NCI-H446 (cell line): ENCODE measurements at regions not wholly inside any gene's neighbourhood (a gene's known extent, or its start where the extent isn't known, plus 50 kb on each side); places are given as distances from the start of the nearest gene placed in this dataset.

ENCODE experiments used
- DNase-seq, 2 experiments: peaks; one replicate each; lab custom pipeline; 2025; lab: John Stamatoyannopoulos, UW

DNA sequence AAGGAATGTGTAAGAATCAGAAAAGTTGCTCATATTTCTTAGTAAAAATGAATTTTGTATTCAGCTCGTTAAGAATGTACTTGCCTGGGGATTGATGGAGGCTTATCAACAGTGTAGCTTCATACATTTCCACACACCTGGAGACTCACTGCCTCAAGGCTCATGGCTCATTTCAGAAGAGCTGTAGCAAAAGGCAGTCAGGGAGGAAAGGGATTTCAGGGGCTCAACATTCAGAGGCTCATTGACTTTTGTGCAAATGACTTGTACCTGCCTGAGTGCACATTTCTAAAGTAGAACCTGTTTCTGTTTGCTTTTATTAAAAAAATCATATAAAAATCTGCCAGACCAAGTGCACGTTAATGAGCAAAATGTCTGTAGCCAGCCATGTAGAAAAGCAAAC lies 304.4 kb downstream of the KCNS3 start:
- DNase-seq, result no peak

DNA sequence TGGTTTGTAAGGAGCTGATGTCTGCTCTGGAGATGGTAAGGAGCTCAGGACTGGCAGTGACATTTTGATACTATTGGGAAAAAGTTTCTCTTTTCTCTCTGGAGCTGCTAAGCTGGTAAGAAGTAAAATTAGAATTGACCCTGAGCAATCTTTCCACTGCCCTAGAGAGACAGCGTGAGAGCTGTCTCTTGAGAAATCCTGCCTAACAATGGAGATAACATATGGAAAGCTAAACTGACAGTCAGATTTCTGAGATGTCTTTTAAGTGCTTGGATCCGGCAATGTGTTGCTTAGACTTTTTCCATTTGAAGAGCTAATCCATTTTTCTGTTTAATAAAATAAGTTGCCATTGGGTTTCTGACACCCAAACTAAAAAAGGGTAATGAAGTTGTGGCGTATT lies 302.4 kb downstream of the KCNS3 start:
- no peak for DNase-seq

DNA sequence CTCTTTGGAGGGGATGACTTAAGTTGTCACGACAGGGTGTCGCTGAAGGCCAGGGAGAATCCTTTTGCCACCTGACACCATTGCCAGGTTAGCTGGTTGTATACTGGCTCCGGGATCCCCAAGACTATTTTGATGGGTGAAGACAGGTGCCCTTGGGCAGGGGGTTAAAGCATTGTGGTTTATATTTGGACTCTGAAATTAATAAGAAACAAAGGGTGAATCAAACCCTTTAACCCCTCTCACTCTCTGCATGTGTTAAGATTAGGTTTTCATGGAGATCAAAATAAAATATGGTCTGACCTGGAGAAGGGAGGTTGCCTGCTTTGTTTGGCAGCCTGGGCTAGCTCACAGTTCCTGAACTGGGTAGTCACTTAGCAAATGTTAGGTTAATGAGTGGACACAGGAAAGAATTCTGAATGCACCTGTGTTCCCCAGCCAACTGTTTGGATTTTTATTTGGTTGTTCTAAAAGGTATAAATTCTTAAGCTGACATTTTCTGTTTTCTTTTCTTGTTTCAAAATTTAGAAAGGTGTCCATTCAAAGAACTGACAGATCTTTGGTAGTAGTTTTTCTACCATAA lies 301.7 kb downstream of the KCNS3 start:
- no peak for DNase-seq

DNA sequence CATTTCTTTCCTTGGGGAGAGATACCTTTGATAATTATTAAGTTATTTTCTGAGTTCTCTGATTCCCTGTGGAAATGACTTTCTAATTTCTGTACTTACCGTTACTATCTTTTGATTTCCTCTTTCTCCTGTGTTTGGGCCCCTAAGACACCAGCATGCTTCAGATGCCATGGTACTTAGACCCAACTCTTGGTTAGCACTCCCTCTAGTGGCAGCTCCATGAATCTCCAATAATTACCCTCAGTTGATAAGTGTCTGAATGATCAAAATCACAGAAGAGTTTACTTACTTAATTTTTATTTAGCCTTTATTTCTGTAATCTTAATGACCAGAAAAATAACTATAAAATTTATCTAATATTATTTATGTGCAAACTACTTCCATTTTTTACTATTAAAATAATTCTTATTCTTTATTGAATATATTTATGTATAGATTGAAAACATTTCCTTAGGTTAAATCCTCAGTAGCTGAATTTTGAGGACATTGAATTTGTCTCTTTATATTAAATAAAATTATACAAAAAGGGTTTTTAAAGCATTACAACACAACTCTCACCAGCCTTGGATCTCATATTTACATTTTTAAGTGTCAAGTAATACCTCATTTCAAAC lies 300.4 kb downstream of the KCNS3 start:
- DNase-seq, result peak; percentile 36 to 77

DNA sequence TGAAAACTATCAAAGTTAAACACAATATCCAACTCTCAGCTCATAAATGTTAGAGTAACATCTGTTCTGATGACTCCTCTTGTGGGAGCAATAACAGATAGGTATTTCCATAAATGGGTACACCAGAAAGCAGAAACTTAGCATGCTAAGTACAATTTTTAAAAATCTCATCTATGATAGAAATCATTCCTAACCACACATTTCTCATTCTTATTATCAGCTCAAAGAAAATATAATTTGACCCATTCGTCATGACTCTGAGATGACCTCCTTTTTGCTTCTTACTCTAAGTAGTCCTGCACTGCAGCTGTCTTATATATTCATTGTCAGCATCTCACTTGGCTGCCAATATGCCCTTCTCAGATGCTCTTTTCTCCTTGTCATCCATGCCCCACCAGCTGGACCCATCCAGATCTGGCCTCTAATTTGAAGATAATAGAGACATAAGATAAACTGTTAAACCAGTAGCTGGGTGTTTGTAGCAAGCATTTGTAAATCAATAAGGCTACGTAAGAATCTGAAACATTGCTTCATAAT lies 298.3 kb downstream of the KCNS3 start:
- no peak for DNase-seq

DNA sequence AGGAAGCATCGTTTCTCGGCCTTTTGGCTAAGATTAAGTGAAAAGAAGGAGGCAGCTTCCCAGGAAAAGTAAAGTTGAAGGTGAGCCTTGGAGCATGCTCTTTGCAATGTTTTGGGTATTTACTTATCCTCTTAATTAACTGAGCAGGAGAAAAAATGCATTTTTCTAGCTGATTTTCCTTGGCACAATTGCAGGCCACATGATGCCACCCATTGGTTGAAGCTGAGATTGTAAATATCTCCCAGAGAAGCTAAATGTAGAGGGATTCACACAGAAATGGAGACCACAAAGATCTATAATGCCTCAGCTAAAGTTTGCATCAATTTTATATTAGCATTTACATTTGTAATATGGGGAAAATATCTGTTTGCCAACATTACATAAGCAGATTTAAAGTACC lies 294.1 kb downstream of the KCNS3 start:
- DNase-seq, result peak in 1 of 2 experiments; percentile 16

DNA sequence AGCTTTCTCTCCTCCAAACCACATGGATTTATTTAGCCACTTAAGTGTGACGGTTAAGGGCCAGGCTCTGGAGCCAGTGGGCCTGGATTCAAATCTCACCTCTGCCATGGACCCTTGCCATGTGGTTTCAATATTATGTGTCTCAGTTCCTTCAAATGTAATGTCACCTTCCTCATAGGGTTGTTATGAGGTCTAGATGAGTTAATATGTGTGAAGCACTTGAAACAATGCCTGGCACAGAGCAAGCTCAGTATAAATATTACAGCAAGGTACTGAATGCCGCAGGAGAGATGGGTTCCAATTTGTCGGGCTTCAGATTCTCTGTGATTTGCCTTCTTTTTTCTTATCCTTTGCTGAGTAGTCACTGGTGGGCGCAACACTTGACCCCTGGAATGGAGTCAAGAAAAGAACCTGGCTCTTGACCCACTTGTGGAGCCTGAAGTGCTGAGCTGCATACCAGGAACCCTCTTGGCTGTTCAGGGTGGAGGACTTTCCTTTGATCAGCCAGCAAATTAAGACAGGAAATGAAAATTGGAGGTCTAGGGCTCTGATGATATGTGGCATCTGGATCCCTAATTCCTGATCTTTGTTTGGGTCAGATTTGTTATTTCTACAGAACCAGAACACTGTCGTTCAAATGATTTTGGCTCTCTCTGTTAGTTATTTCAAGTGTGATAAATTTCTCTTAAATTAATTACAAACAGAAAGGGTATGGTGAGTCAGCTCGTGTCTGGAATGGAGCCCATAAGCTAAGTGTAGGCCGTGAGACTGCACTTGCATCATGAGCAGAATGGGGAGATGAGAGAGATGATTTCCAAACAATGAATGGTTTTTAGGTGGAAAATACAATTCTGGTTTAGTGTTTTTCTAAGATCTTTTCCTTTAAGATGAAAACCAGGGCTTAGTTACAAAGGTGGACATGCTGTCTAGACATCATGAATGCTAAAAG lies 293.0 kb downstream of the KCNS3 start:
- DNase-seq, result peak; percentile 32 to 60

DNA sequence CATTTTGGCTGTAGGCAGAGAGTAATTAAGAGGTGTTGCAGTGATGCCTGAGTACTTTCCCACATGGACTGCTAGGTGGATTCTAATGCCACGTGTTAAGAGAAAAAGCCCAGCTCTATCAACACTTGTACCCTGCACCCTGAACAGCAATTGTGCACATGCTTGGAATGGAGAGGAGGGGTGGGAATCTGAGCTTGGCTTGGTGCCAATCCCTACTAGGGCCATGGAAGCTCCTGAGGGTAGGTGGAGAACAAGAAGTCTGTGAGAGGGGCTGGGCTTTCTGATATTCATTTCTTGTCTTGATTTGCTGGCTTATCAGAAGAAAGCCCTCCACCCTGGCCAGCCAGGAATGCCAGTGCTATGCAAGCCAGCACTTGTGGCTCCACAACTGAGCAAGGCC lies 292.2 kb downstream of the KCNS3 start:
- peak in 1 of 2 experiments; percentile 57 for DNase-seq

DNA sequence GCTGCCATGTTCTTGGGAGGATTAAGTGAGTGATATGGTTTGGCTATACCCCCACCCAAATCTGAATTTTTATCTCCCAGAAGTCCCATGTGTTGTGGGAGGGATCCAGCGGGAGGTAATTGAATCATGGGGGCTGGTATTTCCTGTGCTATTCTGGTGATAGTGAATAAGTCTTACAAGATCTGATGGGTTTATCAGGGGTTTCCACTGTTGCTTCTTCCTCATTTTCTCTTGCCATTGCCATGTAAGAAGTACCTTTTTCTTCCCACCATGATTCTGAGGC lies 291.4 kb downstream of the KCNS3 start:
- DNase-seq, result no peak

DNA sequence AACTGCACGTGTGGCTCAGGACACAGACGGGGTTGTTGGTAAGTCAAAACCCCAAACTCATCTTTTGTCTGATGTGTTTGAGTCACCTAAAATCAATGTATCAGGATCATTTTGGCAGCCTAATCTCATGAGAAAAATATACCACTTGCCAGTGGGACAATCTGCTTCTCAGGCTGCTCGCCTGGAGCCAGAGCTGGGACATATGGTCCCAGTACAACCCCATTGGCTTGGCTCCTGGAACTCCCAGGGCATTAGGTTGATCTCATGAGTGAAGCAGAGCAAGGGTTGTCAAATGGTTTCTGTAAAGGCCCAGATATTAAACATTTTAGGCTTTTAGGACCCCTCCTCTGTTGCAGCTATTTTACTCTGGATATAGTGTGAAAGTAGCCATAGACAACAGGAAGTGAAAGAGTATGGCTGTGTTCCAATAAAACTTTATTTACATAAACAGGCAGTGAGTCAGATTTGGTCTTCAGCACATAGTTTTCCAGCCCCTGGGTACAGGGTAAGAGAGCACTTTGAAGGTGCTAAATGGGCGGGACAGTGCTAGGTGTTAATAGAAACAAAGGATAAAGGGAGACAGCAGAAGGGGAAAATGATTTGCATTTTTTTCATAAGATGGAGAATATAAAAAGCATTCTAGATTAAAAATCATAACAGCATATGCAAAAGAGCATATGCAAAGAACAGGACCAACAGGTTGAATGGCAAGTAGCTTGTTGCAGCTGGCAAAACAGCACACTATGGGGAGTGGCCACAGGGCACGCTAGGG lies 290.8 kb downstream of the KCNS3 start:
- peak; percentile 42 to 86 for DNase-seq

DNA sequence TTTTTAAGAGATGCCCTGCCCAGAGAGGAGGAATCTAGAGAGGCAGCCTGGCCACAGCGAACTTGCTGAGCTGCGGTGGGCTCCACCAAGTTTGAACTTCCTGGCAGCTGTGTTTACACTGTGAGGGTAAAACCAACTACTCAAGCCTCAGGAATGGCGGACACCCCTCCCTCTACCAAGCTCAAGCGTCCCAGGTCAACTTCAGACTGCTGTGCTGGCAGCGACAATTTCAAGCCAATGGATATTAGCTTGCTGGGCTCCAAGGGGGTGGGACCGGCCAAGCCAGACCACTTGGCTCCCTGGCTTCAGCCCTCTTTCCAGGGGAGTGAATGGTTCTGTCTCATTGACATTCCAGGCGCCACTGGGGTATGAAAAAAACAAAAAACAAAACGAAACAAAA lies 289.4 kb downstream of the KCNS3 start:
- no peak for DNase-seq

DNA sequence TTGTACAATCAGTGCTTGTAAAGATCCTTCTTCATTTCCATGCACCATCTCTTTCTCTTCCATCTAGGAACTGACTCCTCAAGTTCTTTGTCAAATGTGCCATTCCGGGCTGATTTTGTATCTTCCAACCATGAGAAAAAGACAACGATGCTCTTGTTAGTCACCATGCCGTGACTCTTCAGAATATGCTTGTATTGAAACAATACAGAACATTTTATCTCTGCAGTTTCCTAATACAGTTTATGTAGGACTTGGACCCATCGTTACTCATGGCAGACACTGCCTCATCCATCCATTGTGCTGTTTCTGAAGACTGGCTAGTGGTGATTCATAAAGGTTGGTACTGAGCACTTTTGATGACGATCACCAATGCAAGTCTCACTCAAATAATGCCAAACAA lies 283.2 kb downstream of the KCNS3 start:
- DNase-seq, result no peak

DNA sequence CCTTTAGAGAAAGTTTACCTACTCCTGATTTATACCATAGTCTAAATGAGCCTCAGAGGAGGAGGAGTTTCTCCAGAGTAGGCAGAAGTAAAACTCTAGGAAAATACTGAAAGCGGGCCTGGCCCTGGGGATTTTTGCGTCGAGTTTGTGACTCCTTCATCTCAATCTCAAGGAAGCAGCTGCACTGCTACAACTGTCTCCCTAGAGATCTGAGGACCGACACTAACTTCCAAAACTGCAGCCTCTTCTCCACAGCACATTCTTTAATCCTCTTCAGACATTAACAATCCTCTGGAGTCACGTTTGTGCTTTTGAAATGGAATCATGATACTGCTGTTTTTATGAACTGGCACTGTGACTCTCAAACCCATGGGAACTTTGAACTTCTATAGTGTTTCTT lies 281.4 kb downstream of the KCNS3 start:
- no peak for DNase-seq

DNA sequence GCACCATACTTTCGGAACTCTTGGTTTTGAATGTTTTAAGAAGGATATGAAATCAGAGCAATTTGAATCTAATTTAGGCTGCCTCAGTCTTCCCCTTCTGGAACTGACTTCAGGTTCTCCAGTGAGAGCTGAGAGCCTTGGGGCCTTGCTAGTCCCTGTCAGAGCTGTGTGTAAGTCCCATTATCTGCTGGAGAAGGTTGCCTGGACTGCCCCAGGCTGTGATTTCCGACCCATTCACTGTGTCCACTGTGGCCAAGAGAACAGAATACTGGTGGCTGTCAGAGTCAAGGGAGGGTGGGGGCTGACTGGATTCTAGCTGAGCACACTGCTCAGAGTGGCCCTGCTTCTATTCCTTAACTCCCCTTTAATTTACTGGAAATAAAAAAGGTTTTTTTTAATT lies 278.0 kb downstream of the KCNS3 start:
- no peak for DNase-seq

DNA sequence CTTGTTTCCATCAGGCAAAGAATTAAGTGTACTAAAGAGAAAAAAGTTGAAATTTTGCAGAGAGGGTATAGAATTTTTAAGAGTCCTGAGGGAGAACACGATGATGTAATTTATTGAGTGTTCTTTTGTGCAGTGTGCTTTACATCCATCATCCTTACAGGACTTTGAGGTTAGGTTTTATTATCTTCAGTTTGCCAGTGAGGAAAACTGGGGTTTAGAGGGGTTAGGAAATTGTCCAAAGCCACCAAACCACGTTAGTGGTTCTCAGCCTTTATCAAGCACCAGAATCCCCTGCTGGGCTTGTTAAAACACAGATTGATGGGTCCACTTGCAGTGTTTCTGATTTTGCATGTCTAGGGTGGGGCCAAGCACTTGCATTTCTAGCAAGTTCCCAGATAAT lies 277.5 kb downstream of the KCNS3 start:
- no peak for DNase-seq

DNA sequence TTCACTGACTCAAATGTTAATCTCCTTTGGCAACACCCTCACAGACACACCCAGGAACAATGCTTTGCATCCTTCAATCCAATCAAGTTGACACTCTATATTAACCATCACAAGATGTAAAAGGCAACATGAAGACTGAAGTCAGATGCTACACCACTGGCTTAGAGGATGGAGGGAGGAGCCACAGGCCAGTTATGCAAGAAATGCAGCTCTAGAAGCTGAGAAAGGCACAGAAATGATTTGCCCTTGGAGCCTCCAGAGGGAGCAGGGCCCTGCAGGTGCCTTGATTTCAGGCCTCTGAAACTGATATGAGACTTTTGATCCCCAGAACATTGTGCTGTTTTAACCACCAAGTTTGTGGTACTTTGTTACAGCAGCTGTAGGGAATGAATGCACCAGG lies 276.3 kb downstream of the KCNS3 start:
- DNase-seq, result no peak

DNA sequence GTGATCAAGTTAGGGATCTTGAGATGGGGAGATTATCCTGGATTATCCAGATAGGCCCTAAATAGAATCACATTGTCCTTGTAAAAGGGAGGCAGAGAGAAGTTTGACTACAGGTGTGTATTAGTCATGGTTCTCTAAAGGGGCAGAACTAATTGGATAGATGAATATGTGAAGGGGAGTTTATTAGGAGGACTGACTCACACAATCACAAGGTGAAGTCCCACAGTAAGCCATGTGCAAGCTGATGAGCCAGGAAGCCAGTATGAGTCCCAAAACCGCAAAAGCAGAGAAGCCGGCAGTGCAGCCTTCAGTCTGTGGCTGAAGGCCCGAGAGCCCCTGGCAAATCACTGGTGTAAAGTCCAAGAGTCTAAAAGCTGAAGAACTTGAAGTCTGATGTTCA lies 275.8 kb downstream of the KCNS3 start:
- no peak for DNase-seq

DNA sequence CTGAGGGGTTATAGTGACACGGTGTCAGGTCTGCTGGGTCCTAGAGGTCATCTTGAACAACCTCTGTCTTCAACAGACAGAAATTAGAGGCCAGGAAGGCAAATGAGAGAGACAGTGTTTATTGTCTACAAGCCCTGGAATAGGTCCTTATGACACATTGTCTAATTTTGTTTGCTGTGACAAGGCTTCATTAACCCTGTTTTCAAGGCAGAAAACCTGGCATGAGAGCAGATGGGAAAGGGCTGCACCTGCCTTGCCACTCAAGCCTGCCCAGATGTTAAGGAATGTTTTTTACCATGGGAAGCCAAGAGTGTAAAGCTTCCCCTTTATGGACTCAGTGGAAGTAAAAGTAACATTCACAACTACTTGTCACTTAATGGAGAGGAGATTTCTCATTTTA lies 275.3 kb downstream of the KCNS3 start:
- DNase-seq, result no peak

DNA sequence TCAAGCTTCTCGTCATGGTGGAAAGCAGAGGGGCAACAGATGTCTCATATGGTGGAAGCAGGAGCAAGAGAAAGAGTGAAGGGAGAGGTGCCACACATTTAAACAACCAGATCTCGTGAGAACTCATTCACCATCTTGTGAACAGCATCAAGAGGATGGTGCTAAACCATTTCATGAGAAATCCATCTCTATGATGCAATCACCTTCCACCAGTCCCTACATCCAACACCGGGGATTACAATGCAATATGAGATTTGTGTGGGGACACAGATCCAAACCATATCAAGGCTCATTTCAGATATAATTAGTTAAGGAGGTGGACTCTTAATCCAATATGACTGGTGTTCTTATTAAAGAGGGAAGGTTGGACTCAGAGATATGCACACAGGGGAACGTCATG lies 272.8 kb downstream of the KCNS3 start:
- DNase-seq, result no peak

DNA sequence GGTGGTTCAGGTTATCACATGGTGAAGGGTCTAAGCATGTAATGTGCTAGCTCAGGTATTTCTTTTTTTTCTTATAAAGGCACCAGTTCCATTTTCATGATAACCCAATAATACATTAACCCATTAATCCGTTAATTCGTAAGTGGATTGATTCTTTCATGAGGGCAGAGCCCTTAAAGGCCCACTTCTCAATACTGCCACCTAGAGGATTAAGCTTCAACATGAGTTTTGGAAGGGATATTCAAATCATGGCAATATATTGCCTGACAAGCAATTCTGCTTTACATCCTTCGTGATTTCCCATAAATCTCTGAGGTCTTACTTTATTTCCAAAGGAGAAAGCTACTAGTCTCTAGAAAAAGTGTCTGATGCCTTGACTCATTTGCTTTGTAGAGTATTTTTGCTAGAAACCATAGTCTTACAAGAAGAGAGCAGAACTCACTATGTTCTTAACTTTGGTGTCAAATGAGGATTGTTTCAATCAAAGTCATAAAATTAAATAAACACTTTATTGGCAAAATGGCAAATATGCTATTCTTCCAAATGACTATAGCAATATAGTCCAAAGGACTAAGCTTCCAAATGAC lies 271.3 kb downstream of the KCNS3 start:
- DNase-seq, result peak; percentile 14 to 75

DNA sequence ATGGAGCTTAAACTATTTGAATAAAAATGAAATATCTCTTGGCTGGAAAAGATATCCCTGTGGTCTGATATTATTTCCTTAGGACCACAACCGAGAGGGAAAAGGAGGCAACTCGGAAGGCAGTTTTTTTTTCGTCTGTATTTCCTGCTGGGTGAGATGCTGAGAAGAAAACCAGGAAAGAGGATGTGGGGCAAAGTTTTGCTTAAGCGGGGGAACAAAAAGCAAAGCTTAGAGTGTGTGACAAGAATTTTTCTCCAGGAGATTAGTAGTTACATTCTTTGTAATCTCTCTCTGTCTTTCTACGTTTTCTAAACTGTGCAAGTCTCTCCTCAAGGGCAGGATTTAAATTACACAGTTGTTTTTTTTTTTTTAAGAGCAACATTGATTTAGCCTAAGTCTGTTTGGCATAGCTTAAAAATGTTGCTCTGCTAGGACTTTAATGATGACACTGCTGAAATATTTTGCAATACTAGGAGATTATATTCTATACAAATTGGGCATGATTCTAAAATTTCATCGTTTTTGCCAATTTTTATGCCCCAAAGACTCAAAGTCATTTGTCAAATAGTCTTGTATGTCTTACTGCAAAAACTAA lies 258.5 kb downstream of the KCNS3 start:
- DNase-seq, result no peak

DNA sequence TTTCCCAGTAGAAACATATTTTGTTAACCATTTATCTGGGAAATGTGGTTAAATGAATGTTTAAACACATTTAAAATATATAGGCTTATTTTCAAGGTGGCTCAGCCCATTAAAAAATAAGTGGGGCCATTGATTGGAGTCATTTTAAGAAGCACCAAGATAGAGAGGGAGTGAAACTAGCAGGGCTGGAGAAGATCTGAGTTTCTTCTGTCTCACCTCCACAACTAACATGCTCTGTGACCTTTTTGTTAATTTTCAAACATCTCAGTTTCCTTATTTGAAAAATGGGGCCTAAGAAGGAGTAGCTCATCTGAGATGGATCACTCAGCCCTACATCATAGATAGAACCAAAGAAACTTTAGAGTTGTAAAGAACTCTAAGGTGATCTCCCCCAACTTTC lies 254.8 kb downstream of the KCNS3 start:
- DNase-seq, result no peak
